ENCODE measurements at regions not wholly inside any gene's neighbourhood (a gene's known extent, or its start where the extent isn't known, plus 50 kb on each side); places are given as distances from the start of the nearest gene placed in this dataset.

- no peak overlapping the region for H3K4me3 ChIP-seq (replicated peaks; ENCODE audit: low read depth, low read length)
- DNase-seq (ENCODE audit: low read depth), result no peak
- TF ChIP-seq CTCF (IDR thresholded peaks at IDR 0.05; ENCODE audit: low read length, missing control alignments), result no peak
Observed at GRCh38 chr2:48075631-48076030, 169.3 kb upstream of the FBXO11 start.

GRCh38 chr2:48080534-48081316 is 174.4 kb upstream of the FBXO11 start:
- H3K4me3 ChIP-seq (replicated peaks; ENCODE audit: low read depth, low read length), result no peak overlapping the region
- TF ChIP-seq CTCF (IDR thresholded peaks at IDR 0.05; ENCODE audit: low read length, missing control alignments), result no peak
- DNase-seq (ENCODE audit: low read depth), result no peak

- DNase-seq (ENCODE audit: low read depth), result no peak
- no peak overlapping the region for H3K4me3 ChIP-seq (replicated peaks; ENCODE audit: low read depth, low read length)
- no peak for TF ChIP-seq CTCF (IDR thresholded peaks at IDR 0.05; ENCODE audit: low read length, missing control alignments)
Observed at GRCh38 chr2:48081317-48081628, 175.0 kb upstream of the FBXO11 start.

- no peak for DNase-seq (ENCODE audit: low read depth)
- TF ChIP-seq CTCF (IDR thresholded peaks at IDR 0.05; ENCODE audit: low read length, missing control alignments), result no peak
Observed at GRCh38 chr2:48085888-48086287, 179.6 kb upstream of the FBXO11 start.

GRCh38 chr2:48088994-48089393 is 182.7 kb upstream of the FBXO11 start:
- no peak for DNase-seq (ENCODE audit: low read depth)
- TF ChIP-seq CTCF (IDR thresholded peaks at IDR 0.05; ENCODE audit: low read length, missing control alignments), result no peak
- H3K4me3 ChIP-seq (replicated peaks; ENCODE audit: low read depth, low read length), result no peak overlapping the region

More at GRCh38 chr2:48085888-48086287, 179.6 kb upstream of the FBXO11 start:
- no peak overlapping the region for H3K4me3 ChIP-seq (replicated peaks; ENCODE audit: low read depth, low read length)

GRCh38 chr2:48089644-48090043 is 183.3 kb upstream of the FBXO11 start:
- no peak for DNase-seq (ENCODE audit: low read depth)
- H3K4me3 ChIP-seq (replicated peaks; ENCODE audit: low read depth, low read length), result no peak overlapping the region

More at GRCh38 chr2:48089644-48090043, 183.3 kb upstream of the FBXO11 start:
- no peak for TF ChIP-seq CTCF (IDR thresholded peaks at IDR 0.05; ENCODE audit: low read length, missing control alignments)

Measured in fibroblast of pulmonary artery (primary cell).